ENCODE measurements at regions not wholly inside any gene's neighbourhood (a gene's known extent, or its start where the extent isn't known, plus 50 kb on each side); places are given as distances from the start of the nearest gene placed in this dataset.

DNA sequence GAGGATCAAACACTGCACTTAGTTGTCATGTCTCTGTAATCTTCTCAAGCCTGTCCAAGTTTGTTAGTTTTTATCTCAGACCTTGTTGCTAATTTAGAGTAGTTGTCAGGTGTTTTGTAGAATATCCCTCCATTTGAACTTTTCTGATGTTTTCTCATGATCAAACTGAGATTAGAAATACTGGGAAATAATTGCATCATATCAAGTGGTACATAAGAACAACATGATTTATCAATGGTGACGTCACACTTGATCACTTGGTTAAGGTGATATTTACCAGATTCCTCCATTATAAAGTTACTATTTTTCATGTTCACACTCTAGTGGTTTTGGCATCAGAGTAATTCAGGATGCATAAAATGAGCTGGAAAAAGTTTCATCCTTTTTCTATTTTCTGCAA is 1182.4 kb upstream of the ZEB2 start:
- DNase-seq (ENCODE audit: low spot score): no peak

DNA sequence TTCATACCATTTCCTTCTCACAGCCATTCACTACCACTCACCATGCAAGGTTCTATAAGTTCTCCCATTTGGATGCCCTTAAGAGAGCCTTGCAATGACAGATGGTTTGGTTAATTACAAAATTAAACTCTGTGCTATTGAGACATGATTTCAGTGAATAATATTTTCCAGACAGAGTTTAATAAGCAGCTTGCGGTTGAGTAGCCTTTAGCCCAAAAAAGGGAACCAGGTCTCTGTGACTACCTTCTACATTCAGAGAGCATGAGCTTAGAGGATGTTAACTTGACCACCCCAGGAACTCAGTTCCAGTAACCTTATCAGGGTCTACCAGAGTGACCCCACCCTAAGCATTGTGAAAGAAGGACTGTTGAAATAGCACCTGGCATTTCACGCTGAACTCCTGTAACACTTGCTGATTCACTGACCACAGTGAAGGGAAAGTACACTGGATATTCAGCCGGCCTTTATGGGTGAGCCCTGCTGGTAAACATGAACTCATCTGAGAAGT is 1173.1 kb upstream of the ZEB2 start:
- DNase-seq (ENCODE audit: low spot score): peak; percentile 23

- no peak for DNase-seq (ENCODE audit: low spot score)
Measured at GRCh38 chr2:145691659-145692058, 1171.7 kb upstream of the ZEB2 start.

DNA sequence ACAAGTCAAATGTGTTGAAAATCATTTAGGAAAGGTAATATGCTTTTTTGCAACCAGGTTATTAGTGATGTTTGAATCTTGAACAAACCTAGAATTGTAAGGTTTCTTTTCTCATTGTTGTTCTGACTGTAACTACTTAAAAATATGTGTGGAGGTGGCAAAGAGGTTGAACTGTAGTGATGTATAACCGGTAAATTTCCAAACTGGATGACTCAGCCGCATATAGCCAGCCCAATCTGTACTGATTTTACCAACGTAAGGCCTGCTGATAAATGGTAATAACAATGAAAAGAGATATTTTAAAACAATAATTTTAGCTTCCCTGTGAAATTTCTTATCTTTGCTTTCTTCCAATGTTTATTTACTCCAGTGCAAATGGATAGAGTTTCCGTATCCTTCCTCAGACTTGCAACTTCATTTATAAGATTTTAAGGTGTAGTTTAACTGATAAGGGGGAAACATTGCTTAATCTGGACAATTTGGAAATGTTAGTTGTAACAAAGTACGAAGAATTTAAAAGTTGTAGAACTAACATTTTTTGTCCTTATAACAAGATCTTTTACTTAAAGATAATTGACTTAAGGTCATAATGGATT is 1170.4 kb upstream of the ZEB2 start:
- no peak for DNase-seq (ENCODE audit: low spot score)

GRCh38 chr2:145689277-145689676 is 1169.4 kb upstream of the ZEB2 start:
- DNase-seq (ENCODE audit: low spot score): no peak

GRCh38 chr2:145688156-145688555 is 1168.2 kb upstream of the ZEB2 start:
- no peak for DNase-seq (ENCODE audit: low spot score)

DNA sequence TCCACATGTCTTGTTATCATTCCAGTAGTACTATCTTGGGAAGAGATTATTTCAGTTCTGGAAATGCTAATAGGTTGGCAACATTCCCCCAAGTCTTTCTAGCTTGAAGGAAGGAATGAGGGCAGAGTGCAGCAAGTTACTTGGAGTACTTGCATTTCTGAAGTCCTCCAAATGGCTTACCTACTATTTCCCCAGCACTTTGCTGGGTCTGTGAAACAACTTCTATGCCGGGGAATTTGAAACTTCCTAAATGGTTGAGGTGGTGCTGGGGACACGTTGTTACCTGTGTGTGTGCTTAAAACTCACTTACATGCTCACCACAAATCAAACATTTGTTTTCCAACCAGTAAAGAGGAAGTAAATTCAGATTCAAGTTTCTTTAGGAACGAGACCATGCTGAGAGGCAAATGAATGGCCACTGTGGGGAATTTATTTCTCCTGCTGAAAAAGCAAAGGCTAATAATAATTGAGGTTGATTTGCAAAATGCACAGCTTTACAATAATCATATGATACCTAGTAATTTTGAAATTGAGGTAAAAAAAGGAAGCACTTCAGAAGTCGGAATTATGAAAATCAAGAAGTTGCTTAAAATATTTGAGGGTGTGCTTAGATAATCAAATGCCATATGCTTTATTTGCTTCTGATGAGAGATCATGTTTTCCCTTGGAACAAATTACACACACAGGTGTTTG is 1167.7 kb upstream of the ZEB2 start:
- no peak for DNase-seq (ENCODE audit: low spot score)

DNA sequence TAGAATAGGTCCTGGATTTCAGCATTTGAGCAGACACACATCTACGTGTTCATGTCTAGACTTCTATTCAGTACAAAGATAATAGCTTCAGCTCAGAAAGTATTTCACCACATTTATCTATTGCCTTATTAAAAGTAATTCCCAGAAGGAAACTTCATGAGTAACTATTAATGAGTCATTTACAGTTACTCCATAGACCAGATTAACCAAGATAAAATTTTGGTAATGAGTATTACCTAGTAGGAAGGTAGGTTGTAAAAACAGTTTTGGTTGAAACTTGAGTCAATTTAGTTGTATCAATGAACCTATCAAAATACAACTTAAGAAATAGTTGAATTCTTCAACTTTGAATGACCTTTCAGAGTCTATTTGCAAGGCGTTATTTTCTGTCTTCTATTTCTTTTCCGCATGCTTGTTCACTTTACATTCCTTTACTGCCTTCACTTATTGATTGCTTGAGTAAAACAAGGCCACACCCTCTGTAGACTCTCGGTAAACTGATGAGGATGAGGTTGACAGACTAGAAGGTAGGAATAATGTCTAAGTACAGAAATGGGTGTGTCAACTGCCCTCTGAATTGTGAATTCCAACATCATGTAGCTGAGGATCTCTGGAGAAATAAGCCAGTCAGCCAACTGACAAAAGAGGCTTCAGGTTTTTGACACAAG is 1165.6 kb upstream of the ZEB2 start:
- DNase-seq (ENCODE audit: low spot score): no peak

DNA sequence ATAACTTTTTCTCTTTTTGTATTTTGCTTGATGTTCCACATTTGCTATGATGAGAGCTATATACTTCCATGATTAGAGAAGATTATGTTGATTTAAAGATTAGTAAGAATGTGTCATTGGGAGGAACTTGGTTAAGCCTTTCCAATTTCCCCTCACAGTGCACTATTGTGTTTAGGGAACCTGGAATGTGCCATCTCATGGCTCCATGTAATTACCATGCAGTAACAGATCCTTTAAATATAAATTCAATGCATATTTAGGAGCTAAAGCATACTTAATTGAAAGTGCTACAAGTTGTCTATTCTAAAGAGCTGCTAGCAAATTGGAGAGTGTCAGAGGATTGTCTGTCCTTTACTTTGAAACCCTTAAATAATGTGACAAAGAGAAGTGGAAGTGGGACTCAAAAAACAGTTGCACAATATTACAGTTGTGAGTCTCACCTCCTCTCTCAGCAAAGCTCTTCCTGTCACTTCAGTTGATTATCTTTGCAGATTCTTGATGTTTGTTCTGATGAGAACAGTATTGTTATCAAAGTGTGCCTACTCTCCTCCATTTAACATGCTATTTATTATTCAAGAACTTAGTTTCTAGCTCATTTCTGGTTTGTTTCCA is 1162.7 kb upstream of the ZEB2 start:
- DNase-seq (ENCODE audit: low spot score): no peak

- no peak for DNase-seq (ENCODE audit: low spot score)
Measured at GRCh38 chr2:145680276-145680675, 1160.4 kb upstream of the ZEB2 start.

GRCh38 chr2:145677371-145677770 is 1157.5 kb upstream of the ZEB2 start:
- DNase-seq (ENCODE audit: low spot score): no peak

DNA sequence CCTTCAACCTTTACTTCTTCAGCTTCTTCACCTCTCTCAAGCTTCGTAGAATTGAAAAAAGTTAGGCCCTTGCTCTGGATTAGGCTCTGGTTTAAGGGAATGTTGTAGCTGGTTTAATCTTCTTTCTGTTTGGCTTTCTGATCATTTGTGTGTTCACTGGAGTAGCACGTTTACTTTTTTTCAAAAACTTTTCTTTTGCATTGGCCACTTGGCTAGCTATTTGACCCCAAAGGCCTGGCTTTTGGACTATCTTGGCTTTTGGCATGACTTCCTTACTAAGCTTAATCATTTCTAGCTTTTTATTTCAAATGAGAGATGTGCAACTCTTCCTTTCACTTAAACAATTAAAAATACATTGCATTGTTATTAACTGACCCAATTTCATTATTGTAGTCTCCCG is 1154.8 kb upstream of the ZEB2 start:
- DNase-seq (ENCODE audit: low spot score): no peak

DNA sequence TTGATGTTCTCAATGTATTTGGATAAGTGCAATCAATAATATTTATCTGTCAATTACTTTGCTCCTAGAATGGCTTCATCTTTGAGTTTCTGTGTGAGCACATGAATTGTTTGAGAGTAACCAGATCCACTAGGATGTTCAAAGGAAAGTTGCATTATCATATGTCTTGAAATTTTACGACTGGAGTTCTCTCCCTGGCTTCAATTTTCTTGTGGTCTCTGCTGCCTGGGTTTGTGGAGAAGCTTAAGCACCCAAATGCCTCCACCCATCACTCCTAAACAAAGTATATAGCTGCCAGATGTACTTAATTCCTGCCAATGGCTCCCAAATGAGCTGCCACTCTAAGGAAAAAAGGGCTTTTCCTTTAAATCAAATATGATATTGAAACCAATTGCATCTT is 1149.4 kb upstream of the ZEB2 start:
- DNase-seq (ENCODE audit: low spot score): no peak

DNA sequence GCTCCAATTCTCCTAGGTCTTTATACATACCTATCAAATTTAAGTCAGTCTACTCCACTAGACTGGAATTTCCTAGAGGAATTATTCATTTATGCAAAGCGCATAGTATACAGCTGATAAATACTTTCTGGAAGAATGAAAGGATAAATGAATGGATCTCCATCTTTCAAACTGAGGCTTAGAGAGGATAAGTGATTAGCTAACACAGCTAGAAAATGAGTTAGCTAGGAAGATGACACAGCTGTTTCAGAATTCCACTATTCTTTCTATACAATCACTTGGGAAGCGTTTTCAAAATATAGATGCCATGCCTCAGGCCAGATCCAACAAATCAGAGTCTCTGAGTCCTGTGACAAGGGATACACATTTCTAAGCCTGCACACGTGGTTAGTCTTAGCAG is 1146.6 kb upstream of the ZEB2 start:
- DNase-seq (ENCODE audit: low spot score): no peak

DNA sequence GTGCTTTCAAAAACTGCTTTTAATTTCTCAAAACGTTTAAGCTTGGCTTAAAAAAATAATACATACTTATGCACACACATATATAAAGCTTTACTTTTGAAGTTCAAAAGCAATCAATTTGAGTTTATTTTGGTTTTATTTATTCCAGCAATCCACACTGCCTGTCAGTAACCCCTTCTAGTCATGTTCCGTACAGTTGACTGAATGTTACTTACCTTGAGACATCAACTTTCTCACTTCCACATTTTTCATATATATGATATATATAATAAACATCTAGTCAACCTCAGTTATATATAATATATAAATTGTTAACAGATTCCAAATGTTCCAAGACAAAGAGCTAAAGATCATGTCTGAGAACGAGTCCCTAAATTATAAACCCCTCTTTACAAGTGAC is 1137.3 kb upstream of the ZEB2 start:
- no peak for DNase-seq (ENCODE audit: low spot score)

GRCh38 chr2:145655165-145655765 is 1135.3 kb upstream of the ZEB2 start:
- DNase-seq (ENCODE audit: low spot score): no peak

DNA sequence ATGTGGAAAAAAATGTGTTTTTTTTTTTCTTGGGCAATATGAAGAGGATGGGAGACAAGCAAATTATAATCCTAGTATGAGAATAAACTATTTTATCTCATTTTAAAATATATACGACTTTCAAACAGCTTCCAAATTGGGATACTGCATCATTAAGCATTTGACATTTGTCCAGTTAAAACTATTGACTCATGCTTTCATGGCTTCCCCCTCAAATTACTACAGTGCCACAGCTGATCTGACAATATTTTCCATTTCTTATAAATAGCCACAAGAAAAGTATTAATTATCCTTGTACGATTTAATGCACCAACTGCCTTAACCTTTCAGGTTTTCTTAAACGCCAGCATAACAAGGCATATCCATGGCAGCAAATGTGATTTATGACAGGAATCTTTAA is 1134.8 kb upstream of the ZEB2 start:
- no peak for DNase-seq (ENCODE audit: low spot score)

- DNase-seq (ENCODE audit: low spot score): no peak
Measured at GRCh38 chr2:145654156-145654555, 1134.2 kb upstream of the ZEB2 start.

DNA sequence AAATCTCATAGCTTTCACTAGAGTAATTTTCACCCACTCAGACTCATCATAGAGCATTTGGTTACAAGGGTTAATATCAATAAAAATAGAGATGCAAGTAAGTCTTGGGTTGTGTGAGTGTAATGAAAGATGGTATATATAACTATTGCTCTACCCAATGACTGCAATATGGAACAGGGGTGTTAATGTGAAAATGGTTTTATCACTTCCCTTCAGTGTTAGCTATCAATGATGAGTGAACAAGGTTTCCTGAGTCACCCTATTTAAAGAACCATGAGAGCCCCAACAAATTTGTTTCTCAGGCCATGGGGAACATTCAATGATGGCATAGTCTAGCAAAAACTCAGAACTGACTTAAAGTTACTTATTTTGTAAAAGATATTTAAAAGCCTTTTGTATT is 1133.6 kb upstream of the ZEB2 start:
- DNase-seq (ENCODE audit: low spot score): no peak

DNA sequence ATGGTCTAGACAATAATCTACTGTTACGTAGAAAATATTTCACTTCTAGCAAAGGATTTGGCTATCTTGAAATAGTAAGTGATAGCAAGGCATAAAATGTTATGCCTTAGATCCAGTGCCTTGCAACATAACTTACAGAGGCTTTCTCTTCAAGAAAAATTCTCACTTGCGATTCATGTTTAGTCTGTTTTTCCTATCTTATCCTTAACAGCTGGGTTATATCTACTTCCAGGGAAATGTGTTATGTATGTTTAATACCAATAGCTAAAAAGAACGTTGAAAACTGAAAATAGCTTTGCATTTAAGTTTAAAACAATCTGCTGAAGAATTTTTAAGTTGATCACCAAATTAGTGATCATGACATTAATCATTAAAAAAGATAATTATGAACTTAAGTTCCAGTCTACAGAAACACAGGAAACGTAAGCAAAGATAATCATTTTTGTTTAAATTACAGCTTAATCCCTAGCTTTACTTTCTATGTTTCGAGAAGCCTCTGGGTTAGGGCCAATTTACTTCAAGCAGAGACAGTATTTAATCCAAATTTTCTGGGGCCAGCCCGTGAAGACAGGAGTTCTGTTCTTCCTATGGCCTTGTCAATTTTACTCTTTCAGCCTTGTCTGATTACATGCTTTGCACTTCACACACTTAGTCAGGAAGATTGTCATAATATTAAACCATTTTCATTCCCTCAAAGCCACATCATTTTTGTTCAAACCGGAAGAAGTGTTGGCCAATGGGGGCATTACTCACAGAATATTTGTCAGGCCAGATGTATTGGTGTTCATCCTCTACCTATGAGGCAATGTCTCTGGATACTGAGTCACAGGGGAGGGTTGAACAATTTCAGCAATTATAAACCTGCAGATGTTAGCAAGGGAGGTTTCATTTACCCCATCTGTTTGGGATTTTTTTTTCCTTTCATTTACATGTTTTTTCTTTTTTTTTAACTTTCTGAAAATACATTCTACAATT is 1132.9 kb upstream of the ZEB2 start:
- DNase-seq (ENCODE audit: low spot score): no peak

DNA sequence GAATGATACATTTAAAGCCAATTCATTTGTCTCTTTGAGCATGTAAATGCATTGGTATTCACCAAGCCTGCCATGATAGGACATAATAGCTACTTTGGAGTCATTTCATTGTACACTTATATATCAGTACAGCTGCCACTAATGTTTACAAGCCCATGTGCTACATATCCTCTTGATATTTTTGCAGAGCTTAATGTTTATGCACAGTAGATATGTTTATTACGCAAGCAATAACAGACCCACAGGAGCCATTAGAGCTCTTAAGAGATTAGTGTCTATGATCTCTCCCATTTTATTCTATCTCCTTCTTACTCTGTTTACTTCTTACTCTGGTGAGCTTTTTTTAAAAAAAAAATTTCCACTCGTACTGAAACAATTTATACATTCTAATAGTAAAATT is 1132.1 kb upstream of the ZEB2 start:
- no peak for DNase-seq (ENCODE audit: low spot score)

All from hematopoietic multipotent progenitor cell treated with erythropoietin and hydrocortisone succinate and interleukin-3 and kit ligand, for 15 days (in vitro differentiated cells).